HG03342 (cell line): ENCODE measurements at regions not wholly inside any gene's neighbourhood (a gene's known extent, or its start where the extent isn't known, plus 50 kb on each side); places are given as distances from the start of the nearest gene placed in this dataset.
"Not testable (repeated sequence)": the region's sequence is repeated elsewhere in the genome, so short reads cannot be mapped to it uniquely, and the experiment has no call there.

Experiments
- ATAC-seq: cut with Tn5 transposase; IDR thresholded peaks from one replicate; pipeline ENCODE4 v1.9.1; 2021; ENCODE audit warnings: mild to moderate bottlenecking, moderate library complexity; ENCODE audit not compliant: unreplicated experiment

- no peak for ATAC-seq
These were observed 766.7 kb downstream of the GBE1 start for GRCh38 chr3:80994767-80995166.

GRCh38 chr3:80994085-80994665 lies 767.3 kb downstream of the GBE1 start:
- no peak for ATAC-seq

GRCh38 chr3:80993241-80993945 lies 768.1 kb downstream of the GBE1 start:
- ATAC-seq, result peak; percentile 51

GRCh38 chr3:80983753-80984152 lies 777.7 kb downstream of the GBE1 start:
- ATAC-seq, result no peak

- no peak for ATAC-seq
These were observed 783.1 kb downstream of the GBE1 start for GRCh38 chr3:80978216-80978969.

- ATAC-seq, result no peak
These were observed 791.2 kb downstream of the GBE1 start for GRCh38 chr3:80970292-80970691.

GRCh38 chr3:80929576-80929975 lies 831.9 kb downstream of the GBE1 start:
- no peak for ATAC-seq

- no peak for ATAC-seq
These were observed 846.6 kb downstream of the GBE1 start for GRCh38 chr3:80914854-80915253.

- ATAC-seq, result no peak
These were observed 863.2 kb downstream of the GBE1 start for GRCh38 chr3:80898211-80898610.

GRCh38 chr3:80897005-80897404 lies 864.4 kb downstream of the GBE1 start:
- not testable (repeated sequence) for ATAC-seq

- ATAC-seq, result no peak
These were observed 870.9 kb downstream of the GBE1 start for GRCh38 chr3:80890571-80890970.

- no peak for ATAC-seq
These were observed 871.9 kb downstream of the GBE1 start for GRCh38 chr3:80889535-80889934.

- no peak for ATAC-seq
These were observed 890.9 kb downstream of the GBE1 start for GRCh38 chr3:80870476-80871041.

- ATAC-seq, result no peak
These were observed 906.0 kb downstream of the GBE1 start for GRCh38 chr3:80855482-80855881.

GRCh38 chr3:80836395-80836794 lies 925.0 kb downstream of the GBE1 start:
- ATAC-seq, result no peak

- no peak for ATAC-seq
These were observed 953.9 kb downstream of the GBE1 start for GRCh38 chr3:80807577-80807976.

- ATAC-seq, result no peak
These were observed 954.8 kb downstream of the GBE1 start for GRCh38 chr3:80806673-80807072.

GRCh38 chr3:80788914-80789313 lies 972.5 kb downstream of the GBE1 start:
- no peak for ATAC-seq

- ATAC-seq, result no peak
These were observed 975.6 kb downstream of the GBE1 start for GRCh38 chr3:80785875-80786274.

GRCh38 chr3:80785475-80785874 lies 976.0 kb downstream of the GBE1 start:
- ATAC-seq, result no peak

GRCh38 chr3:80771085-80771484 lies 990.4 kb downstream of the GBE1 start:
- ATAC-seq, result no peak
